Mucosa of descending colon (tissue), 3 donors: ENCODE measurements at regions not wholly inside any gene's neighbourhood (a gene's known extent, or its start where the extent isn't known, plus 50 kb on each side); places are given as distances from the start of the nearest gene placed in this dataset.

Experiments
- ATAC-seq: fragments of 200-7000 bp; cut with Tn5 transposase; one replicate; pipeline ENCODE4 v1.9.1; 2020; ENCODE audit warnings: mild to moderate bottlenecking, moderate library complexity
- DNase-seq, 3 donors: peaks; one replicate each; pipeline ENCODE4 v3.0.0-alpha.2; 2020
- H3K36me3 ChIP-seq: fragments of 200-600 bp; one replicate; pipeline ENCODE4 v1.8.0; 2021; ENCODE audit warnings: low read depth, mild to moderate bottlenecking
- H3K4me1 ChIP-seq: fragments of 200-600 bp; one replicate; pipeline ENCODE4 v1.8.0; 2021; ENCODE audit warnings: low read depth, mild to moderate bottlenecking
- H3K4me3 ChIP-seq: fragments of 200-600 bp; one replicate; pipeline ENCODE4 v1.8.0; 2021; ENCODE audit warnings: mild to moderate bottlenecking
- H3K9me3 ChIP-seq: fragments of 200-600 bp; one replicate; pipeline ENCODE4 v1.8.0; 2021; ENCODE audit warnings: mild to moderate bottlenecking
- intact Hi-C, 2 donors: fragments of 100-400 bp; cut with DNase I in 1 of 2; cut with micrococcal nuclease in 1 of 2; formaldehyde crosslinking; loops; one replicate each; pipeline versions ENCODE4 v1.11.0 to v1.11.1; 2022; cut with DNase I, micrococcal nuclease
- TF ChIP-seq, protein P1 (sequence below): fragments of 200-600 bp; IDR thresholded peaks from one replicate; pipeline ENCODE4 v1.8.0; 2022; ENCODE audit warnings: antibody characterized with exemption, mild to moderate bottlenecking
- donor health status: DM: no; HTN: no; CAD: no; lungs with moderate emphysema.
- donor health status: DM: no; HTN: no; CAD: no.
- donor health status: DM: no; HTN: yes; CAD: no.

DNA sequence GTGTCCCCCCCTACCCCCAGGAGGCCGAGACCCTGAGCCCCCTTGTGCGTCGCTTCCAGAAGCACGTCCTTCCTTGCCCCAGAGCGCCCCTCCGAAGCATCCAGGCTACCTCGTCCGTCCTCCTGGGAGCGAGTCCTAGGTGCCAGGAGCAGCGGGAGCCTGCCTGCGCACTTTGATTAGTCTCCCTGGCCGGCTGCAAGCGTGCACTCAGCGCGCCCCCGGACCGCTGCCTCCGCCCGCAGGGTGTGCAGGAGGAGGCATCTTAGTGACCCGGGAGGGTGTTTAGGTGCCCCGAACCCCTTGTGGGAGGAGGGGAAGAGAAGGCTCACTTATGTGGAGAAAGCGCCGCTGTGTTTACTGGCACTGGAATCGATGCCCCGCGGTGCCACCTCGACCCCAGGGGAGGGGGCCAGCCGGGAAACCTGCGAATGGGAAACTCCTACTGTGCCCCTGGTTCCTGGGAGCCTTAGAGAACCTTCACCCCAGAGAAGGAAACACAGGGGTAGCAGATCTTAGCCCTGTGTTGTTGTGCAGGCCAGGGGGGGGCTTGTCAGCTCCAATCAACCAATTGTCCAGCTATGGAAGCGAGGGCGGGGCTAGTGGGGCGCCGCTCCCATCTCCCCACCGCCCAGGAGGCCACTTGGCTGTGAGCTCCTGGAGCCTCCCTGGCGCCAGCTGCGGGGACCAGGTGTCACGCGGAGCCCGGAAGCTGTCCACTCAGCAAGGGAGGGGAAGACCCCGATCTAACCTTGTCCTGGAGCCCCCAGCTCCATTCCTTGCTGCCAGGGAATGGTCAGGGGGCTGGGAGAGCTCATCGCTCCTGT, 922.8 kb upstream of the EEF2KMT start:
- ATAC-seq (no peak), DNase-seq (no peak)
- H3K4me3 ChIP-seq = no peak overlapping the region
- intact Hi-C loops = no loop called here
- no peaks in the 10 kb centered on the region for H3K9me3 ChIP-seq
- TF ChIP-seq, protein P1, sequence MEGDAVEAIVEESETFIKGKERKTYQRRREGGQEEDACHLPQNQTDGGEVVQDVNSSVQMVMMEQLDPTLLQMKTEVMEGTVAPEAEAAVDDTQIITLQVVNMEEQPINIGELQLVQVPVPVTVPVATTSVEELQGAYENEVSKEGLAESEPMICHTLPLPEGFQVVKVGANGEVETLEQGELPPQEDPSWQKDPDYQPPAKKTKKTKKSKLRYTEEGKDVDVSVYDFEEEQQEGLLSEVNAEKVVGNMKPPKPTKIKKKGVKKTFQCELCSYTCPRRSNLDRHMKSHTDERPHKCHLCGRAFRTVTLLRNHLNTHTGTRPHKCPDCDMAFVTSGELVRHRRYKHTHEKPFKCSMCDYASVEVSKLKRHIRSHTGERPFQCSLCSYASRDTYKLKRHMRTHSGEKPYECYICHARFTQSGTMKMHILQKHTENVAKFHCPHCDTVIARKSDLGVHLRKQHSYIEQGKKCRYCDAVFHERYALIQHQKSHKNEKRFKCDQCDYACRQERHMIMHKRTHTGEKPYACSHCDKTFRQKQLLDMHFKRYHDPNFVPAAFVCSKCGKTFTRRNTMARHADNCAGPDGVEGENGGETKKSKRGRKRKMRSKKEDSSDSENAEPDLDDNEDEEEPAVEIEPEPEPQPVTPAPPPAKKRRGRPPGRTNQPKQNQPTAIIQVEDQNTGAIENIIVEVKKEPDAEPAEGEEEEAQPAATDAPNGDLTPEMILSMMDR = no peak
- H3K4me1 ChIP-seq = no peaks in the 10 kb centered on the region
- H3K36me3 ChIP-seq = no peaks in the 10 kb centered on the region

DNA sequence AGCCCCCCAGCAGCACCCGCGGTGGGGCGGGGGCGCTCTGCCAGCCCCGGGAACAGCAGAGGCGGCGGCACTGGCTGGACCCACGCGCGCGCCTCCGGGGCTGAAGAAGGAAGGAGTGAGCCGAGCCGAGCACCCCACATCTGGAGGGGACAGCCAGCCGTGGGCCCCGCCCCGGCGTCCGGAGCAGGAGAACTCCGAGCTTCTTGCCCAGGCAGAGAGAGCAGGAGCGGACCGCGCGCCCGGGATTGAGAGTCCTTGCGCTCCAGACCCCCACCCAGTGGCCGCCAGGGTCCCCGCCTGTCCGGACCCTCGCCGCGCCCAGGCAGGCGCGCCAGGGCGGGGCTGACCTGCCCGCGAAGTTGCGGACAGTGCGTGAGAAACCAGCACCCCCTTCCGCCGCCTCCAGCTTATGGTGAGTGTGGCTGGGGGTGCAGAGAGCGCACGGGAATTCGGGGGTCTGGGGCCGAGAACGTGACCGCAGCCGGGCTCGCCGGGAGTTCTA, 921.9 kb upstream of the EEF2KMT start:
- intact Hi-C loops = no loop called here
- DNase-seq (no peak), ATAC-seq (peak; percentile 47)
- Histone ChIP-seq H3K9me3 (no peaks in the 10 kb centered on the region), H3K4me1 (no peaks in the 10 kb centered on the region), H3K36me3 (no peaks in the 10 kb centered on the region), H3K4me3 (no peak overlapping the region)
- TF ChIP-seq, protein P1 = no peak

DNA sequence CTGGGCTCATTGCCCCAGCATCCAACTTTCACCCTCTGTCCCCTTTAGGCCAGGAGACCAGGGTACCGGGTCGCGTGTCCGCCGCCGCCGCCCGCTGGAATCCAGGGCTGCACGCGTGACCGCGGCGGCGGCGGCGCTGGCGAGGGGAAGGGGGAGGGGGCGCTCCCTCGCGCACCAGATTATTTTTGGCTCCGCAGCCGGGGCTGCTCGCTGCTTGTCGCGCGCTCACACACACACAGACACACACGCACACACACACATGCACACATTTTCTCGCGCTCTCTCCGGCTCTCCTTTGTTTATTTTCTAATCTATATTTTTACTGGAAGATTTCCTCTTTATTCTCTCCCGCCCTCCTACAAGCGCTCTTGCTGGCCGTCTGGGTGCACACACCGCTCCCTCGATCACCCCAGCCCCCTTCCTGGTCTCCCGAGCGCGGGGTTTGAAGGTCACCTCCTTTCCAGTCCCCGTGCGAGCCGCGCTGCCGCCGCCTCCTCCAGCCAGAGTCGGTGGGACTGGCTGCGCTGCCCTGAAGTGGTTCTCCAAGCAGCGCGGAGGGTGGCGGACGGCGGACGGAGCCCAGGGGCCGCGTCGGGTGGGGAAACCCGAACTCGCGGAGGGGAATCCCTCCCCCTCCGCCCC, 921.4 kb upstream of the EEF2KMT start:
- Histone ChIP-seq H3K9me3 (no peaks in the 10 kb centered on the region), H3K36me3 (no peaks in the 10 kb centered on the region), H3K4me3 (no peak overlapping the region), H3K4me1 (no peaks in the 10 kb centered on the region)
- no peak for DNase-seq
- peak; percentile 32 for ATAC-seq
- TF ChIP-seq, protein P1 = no peak
- intact Hi-C loops = no loop called here

DNA sequence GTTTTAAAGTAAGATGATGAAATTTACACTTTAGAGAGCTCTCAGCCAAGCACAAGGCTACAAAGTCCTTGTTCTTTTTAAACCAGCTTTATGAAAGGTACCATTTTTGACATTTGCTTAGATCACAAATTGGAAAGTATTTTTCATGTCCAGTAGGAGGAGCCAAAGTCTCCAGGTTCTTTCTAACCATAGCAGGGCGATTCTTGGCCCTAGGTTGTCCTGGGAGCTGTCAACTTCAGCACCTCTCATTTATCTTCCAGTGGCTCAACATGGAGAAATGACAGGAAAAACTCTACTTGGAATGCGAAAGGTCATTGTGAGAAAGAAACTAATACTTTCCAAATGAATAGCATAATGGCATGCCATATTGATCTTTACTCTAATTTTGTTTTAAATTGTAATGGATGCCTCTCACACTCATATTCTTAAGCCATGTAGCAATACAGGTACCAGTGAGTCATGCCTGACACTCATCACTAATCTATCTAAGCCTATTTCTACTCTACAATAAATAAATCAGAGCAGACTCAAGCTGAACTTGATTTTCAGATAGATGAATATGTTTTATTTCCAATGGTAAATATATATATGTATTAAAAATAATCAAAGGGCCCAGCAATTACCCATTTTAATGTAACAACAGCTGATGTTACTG, 919.1 kb upstream of the EEF2KMT start:
- Histone ChIP-seq H3K36me3 (no peaks in the 10 kb centered on the region), H3K4me3 (no peak overlapping the region), H3K4me1 (no peaks in the 10 kb centered on the region), H3K9me3 (no peaks in the 10 kb centered on the region)
- TF ChIP-seq, protein P1 = no peak
- ATAC-seq = peak; percentile 76
- intact Hi-C loops = no loop called here
- DNase-seq = peak in 1 of 3 donors; percentile 46

DNA sequence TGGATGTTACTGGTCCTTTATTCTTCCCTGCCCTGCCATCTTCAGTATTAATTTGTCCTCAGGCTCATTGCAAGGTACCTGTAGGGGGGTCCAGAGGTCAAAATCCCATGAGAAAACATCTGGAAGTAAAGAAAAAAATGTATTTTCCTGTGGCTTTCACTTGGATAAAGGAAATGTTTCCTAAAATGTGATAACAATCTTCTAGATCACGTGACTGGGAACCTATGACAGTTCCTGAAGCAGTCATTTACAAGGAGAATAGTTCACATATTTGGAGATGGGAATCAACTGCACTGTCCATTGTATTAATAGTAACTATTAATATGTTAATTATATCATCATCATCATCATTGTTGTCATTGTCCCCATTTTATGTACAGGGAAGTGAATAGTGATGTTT, 915.1 kb upstream of the EEF2KMT start:
- intact Hi-C loops = no loop called here
- DNase-seq (no peak), ATAC-seq (no peak)
- Histone ChIP-seq H3K4me3 (no peak overlapping the region), H3K9me3 (no peaks in the 10 kb centered on the region), H3K36me3 (no peaks in the 10 kb centered on the region), H3K4me1 (no peaks in the 10 kb centered on the region)
- TF ChIP-seq, protein P1 = no peak
